DOHH2 (cell line): ENCODE measurements at regions not wholly inside any gene's neighbourhood (a gene's known extent, or its start where the extent isn't known, plus 50 kb on each side); places are given as distances from the start of the nearest gene placed in this dataset.

Experiments used
- EZH2phosphoT487 ChIP-seq: fragments of 200-600 bp; sonication (generic); IDR thresholded peaks from 2 replicates; pipeline ENCODE4 v1.6.1; 2017; ENCODE audit warnings: borderline replicate concordance, mild to moderate bottlenecking, antibody characterized with exemption, low read length, moderate library complexity, mixed read lengths
- TF ChIP-seq, protein P1 (sequence below): fragments of 200-600 bp; sonication (generic); IDR thresholded peaks from one replicate; pipeline ENCODE4 v1.5.1; 2014; ENCODE audit warnings: antibody characterized with exemption, mild to moderate bottlenecking, low read depth, low read length; ENCODE audit not compliant: poor library complexity, severe bottlenecking

DNA sequence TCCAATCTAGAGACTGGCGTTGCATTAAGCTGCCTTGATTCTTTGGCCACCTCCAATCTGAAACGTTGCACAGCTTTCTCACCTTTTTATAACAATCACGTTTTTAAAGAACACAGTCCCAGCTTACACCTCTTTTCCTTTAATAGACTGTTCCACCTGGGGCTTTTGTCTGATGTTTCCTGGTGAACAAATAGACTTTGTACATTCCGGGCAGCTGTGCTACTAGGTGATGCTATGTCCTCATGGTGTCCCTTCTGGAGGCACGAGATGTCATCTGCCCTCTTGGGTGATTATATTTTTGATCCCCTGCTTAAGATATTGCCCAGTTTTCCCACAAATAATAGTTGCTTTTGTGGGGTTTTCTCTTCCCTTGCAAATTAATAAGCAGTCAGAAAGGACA lies 225.5 kb downstream of the SOX9 start:
- TF ChIP-seq, protein P1, sequence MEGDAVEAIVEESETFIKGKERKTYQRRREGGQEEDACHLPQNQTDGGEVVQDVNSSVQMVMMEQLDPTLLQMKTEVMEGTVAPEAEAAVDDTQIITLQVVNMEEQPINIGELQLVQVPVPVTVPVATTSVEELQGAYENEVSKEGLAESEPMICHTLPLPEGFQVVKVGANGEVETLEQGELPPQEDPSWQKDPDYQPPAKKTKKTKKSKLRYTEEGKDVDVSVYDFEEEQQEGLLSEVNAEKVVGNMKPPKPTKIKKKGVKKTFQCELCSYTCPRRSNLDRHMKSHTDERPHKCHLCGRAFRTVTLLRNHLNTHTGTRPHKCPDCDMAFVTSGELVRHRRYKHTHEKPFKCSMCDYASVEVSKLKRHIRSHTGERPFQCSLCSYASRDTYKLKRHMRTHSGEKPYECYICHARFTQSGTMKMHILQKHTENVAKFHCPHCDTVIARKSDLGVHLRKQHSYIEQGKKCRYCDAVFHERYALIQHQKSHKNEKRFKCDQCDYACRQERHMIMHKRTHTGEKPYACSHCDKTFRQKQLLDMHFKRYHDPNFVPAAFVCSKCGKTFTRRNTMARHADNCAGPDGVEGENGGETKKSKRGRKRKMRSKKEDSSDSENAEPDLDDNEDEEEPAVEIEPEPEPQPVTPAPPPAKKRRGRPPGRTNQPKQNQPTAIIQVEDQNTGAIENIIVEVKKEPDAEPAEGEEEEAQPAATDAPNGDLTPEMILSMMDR, result no peak
- TF ChIP-seq EZH2phosphoT487, result no peak
